ENCODE measurements at regions not wholly inside any gene's neighbourhood (a gene's known extent, or its start where the extent isn't known, plus 50 kb on each side); places are given as distances from the start of the nearest gene placed in this dataset.

GRCh38 chr3:104791331-104791730, 575.4 kb upstream of the ALCAM start:
- Histone ChIP-seq H3K9me3 (ENCODE audit: control insufficient read depth in 1 of 2, insufficient read depth in 1 of 2, low read length in 2 of 2) (no peaks in the 10 kb centered on the region), H3K36me3 (ENCODE audit: insufficient read depth, low read length) (no peaks in the 10 kb centered on the region), H3K4me1 (ENCODE audit: insufficient read depth, low read length) (no peaks in the 10 kb centered on the region), H3K4me3 (ENCODE audit: low read length) (no peak overlapping the region), H3K27ac (ENCODE audit: low read depth in 1 of 2, low read length in 2 of 2) (no peak overlapping the region), H3K27me3 (ENCODE audit: control insufficient read depth in 1 of 2, insufficient read depth in 2 of 2, low read length in 2 of 2) (no peaks in the 10 kb centered on the region)
- ChIA-PET POLR2A (no interaction called here), CTCF (no interaction called here)
- H3K27me3 Mint-ChIP-seq = no peaks in the 10 kb centered on the region
- no peaks in the 10 kb centered on the region for H3K4me1 Mint-ChIP-seq (ENCODE audit: low read depth)
- H3K9me3 Mint-ChIP-seq = no peaks in the 10 kb centered on the region
- H3K27ac Mint-ChIP-seq = no peak overlapping the region
- no peak for DNase-seq
- intact Hi-C loops (cut with DNase I, micrococcal nuclease) = no loop called here
- ATAC-seq (ENCODE audit: poor library complexity) = no peak
- TF ChIP-seq, protein P1, sequence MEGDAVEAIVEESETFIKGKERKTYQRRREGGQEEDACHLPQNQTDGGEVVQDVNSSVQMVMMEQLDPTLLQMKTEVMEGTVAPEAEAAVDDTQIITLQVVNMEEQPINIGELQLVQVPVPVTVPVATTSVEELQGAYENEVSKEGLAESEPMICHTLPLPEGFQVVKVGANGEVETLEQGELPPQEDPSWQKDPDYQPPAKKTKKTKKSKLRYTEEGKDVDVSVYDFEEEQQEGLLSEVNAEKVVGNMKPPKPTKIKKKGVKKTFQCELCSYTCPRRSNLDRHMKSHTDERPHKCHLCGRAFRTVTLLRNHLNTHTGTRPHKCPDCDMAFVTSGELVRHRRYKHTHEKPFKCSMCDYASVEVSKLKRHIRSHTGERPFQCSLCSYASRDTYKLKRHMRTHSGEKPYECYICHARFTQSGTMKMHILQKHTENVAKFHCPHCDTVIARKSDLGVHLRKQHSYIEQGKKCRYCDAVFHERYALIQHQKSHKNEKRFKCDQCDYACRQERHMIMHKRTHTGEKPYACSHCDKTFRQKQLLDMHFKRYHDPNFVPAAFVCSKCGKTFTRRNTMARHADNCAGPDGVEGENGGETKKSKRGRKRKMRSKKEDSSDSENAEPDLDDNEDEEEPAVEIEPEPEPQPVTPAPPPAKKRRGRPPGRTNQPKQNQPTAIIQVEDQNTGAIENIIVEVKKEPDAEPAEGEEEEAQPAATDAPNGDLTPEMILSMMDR (IDR thresholded peaks at IDR 0.05) = no peak
- no peak overlapping the region for H3K4me3 Mint-ChIP-seq
- H3K36me3 Mint-ChIP-seq (ENCODE audit: low read depth) = no peaks in the 10 kb centered on the region

DNA sequence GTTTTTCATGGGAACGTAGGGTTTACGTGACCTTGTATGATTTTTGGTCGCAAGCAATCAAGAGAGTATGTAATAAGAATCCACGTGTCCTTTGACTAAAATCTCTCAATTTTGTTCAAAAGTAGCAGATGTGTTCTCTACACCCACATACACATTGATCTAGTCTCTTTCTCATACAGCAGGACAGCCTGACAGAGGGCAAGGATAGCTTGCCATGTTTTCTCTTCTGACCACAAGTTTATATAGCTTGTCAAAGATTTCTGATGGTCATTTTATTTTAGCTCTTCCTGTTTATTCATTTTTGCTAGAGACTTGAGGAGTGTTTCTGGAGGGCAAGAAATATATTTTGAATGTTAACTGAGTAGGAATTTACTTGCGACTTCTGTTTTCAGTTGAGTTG, 570.2 kb upstream of the ALCAM start:
- H3K27me3 Mint-ChIP-seq = no peaks in the 10 kb centered on the region
- no peaks in the 10 kb centered on the region for H3K36me3 Mint-ChIP-seq (ENCODE audit: low read depth)
- intact Hi-C loops (cut with DNase I, micrococcal nuclease) = no loop called here
- no peak overlapping the region for H3K4me3 Mint-ChIP-seq
- Histone ChIP-seq H3K27me3 (ENCODE audit: control insufficient read depth in 1 of 2, insufficient read depth in 2 of 2, low read length in 2 of 2) (no peaks in the 10 kb centered on the region), H3K36me3 (ENCODE audit: insufficient read depth, low read length) (no peaks in the 10 kb centered on the region), H3K4me3 (ENCODE audit: low read length) (no peak overlapping the region), H3K4me1 (ENCODE audit: insufficient read depth, low read length) (no peaks in the 10 kb centered on the region), H3K9me3 (ENCODE audit: control insufficient read depth in 1 of 2, insufficient read depth in 1 of 2, low read length in 2 of 2) (no peaks in the 10 kb centered on the region), H3K27ac (ENCODE audit: low read depth in 1 of 2, low read length in 2 of 2) (no peak overlapping the region)
- no peak for DNase-seq
- TF ChIP-seq, protein P1 (IDR thresholded peaks at IDR 0.05) = no peak
- CTCF ChIA-PET = no interaction called here
- no peak overlapping the region for H3K27ac Mint-ChIP-seq
- no peaks in the 10 kb centered on the region for H3K4me1 Mint-ChIP-seq (ENCODE audit: low read depth)
- no peak for ATAC-seq (ENCODE audit: poor library complexity)
- POLR2A ChIA-PET = no interaction called here
- no peaks in the 10 kb centered on the region for H3K9me3 Mint-ChIP-seq

GRCh38 chr3:104805042-104805441, 561.7 kb upstream of the ALCAM start:
- no peak overlapping the region for H3K27ac ChIP-seq (ENCODE audit: low read depth in 1 of 2, low read length in 2 of 2)
- H3K27me3 ChIP-seq (ENCODE audit: control insufficient read depth in 1 of 2, insufficient read depth in 2 of 2, low read length in 2 of 2) = no peaks in the 10 kb centered on the region
- no peak for ATAC-seq (ENCODE audit: poor library complexity)
- Mint-ChIP-seq H3K4me1 (ENCODE audit: low read depth) (no peaks in the 10 kb centered on the region), H3K27me3 (no peaks in the 10 kb centered on the region), H3K36me3 (ENCODE audit: low read depth) (no peaks in the 10 kb centered on the region), H3K9me3 (peaks cover 2% of the 10 kb centered on the region), H3K27ac (no peak overlapping the region), H3K4me3 (no peak overlapping the region)
- intact Hi-C loops (cut with DNase I, micrococcal nuclease) = no loop called here
- TF ChIP-seq, protein P1 (IDR thresholded peaks at IDR 0.05) = no peak
- DNase-seq = no peak
- no peaks in the 10 kb centered on the region for H3K9me3 ChIP-seq (ENCODE audit: control insufficient read depth in 1 of 2, insufficient read depth in 1 of 2, low read length in 2 of 2)
- POLR2A ChIA-PET = no interaction called here
- CTCF ChIA-PET = no interaction called here
- H3K4me1 ChIP-seq (ENCODE audit: insufficient read depth, low read length) = no peaks in the 10 kb centered on the region
- H3K4me3 ChIP-seq (ENCODE audit: low read length) = no peak overlapping the region
- H3K36me3 ChIP-seq (ENCODE audit: insufficient read depth, low read length) = no peaks in the 10 kb centered on the region
